ENCODE measurements at regions not wholly inside any gene's neighbourhood (a gene's known extent, or its start where the extent isn't known, plus 50 kb on each side); places are given as distances from the start of the nearest gene placed in this dataset.
"Not testable (repeated sequence)": the region's sequence is repeated elsewhere in the genome, so short reads cannot be mapped to it uniquely, and the experiment has no call there.

- Histone ChIP-seq H3K27me3 (replicated peaks; ENCODE audit: control insufficient read depth, insufficient read depth, low read length) (peaks cover 49% of the 10 kb centered on the region), H3K4me3 (ENCODE audit: low read length) (peak overlapping the region; percentile 41)
- peak; percentile 12 for DNase-seq (ENCODE audit: low read depth)
These were observed 50.5 kb upstream of the TUBA3D start for GRCh38 chr2:131425231-131425941.

DNA sequence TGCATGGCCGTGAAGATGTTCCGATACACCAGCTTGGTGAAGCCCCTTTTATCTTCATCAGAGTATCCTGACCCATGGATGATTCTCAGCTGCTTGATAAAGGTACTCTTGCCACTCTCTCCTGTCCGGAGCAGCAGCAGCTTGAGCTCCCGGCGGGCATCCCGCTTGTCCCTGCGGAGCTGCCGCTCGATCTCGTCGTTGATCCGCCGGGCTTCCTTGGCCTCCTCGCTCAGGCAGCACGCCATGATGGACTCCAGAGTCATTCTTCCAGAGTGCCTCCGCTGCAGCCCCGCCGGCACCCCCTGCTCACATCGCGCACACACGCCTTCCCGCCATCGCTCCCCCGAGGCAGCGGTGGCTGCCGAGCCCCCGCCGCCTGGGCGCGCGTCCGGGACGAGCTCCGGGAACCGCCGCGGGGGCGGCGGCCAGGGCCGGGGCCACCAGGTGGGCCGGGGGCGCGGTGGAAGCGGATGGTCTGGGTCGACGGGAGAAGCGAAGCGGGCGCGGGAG lies 51.3 kb upstream of the TUBA3D start:
- not testable (repeated sequence) for DNase-seq (ENCODE audit: low read depth); H3K36me3 ChIP-seq (ENCODE audit: control insufficient read depth, insufficient read depth, low read length, severe bottlenecking); H3K4me1 ChIP-seq (ENCODE audit: control insufficient read depth, insufficient read depth, low read length); H3K9me3 ChIP-seq (ENCODE audit: control insufficient read depth, low read length); H3K9ac ChIP-seq (ENCODE audit: low read length); H3K4me3 ChIP-seq (ENCODE audit: low read length)
- H3K27me3 ChIP-seq (replicated peaks; ENCODE audit: control insufficient read depth, insufficient read depth, low read length) = peaks cover 42% of the 10 kb centered on the region

More at GRCh38 chr2:131425231-131425941, 50.5 kb upstream of the TUBA3D start:
- Histone ChIP-seq H3K9ac (ENCODE audit: low read length) (no peak overlapping the region), H3K36me3 (ENCODE audit: control insufficient read depth, insufficient read depth, low read length, severe bottlenecking) (no peaks in the 10 kb centered on the region), H3K9me3 (ENCODE audit: control insufficient read depth, low read length) (no peaks in the 10 kb centered on the region), H3K4me1 (ENCODE audit: control insufficient read depth, insufficient read depth, low read length) (no peaks in the 10 kb centered on the region)

- not testable (repeated sequence) for H3K4me3 ChIP-seq (ENCODE audit: low read length); DNase-seq (ENCODE audit: low read depth); H3K9me3 ChIP-seq (ENCODE audit: control insufficient read depth, low read length); H3K4me1 ChIP-seq (ENCODE audit: control insufficient read depth, insufficient read depth, low read length); H3K9ac ChIP-seq (ENCODE audit: low read length); H3K36me3 ChIP-seq (ENCODE audit: control insufficient read depth, insufficient read depth, low read length, severe bottlenecking)
- peaks cover 16% of the 10 kb centered on the region for H3K27me3 ChIP-seq (replicated peaks; ENCODE audit: control insufficient read depth, insufficient read depth, low read length)
These were observed 55.2 kb upstream of the TUBA3D start for GRCh38 chr2:131420751-131421150.

- DNase-seq (ENCODE audit: low read depth) = no peak
- no peaks in the 10 kb centered on the region for H3K36me3 ChIP-seq (ENCODE audit: control insufficient read depth, insufficient read depth, low read length, severe bottlenecking)
These were observed 55.5 kb upstream of the RAB6D start for GRCh38 chr2:131419441-131419840.

DNA sequence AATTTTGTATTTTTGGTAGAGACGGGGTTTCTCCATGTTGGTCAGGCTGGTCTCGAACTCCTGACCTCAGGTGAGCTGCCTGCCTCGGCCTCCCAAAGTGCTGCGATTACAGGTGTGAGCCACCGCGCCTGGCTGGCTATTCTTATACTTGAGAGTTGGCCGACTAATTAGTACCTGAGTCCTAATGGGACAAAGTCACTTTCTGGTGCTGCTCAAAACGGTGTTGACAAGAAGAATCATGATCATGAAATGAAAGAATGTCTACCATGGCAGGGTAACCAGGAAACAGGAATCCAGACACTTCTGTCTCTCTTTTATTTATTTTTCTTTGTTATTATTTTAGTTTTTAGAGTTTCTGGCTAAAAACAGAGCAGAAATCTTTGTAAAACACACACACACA lies 54.7 kb upstream of the RAB6D start:
- Histone ChIP-seq H3K4me1 (ENCODE audit: control insufficient read depth, insufficient read depth, low read length) (peaks cover 5% of the 10 kb centered on the region), H3K4me3 (ENCODE audit: low read length) (no peak overlapping the region), H3K36me3 (ENCODE audit: control insufficient read depth, insufficient read depth, low read length, severe bottlenecking) (no peaks in the 10 kb centered on the region), H3K9ac (ENCODE audit: low read length) (no peak overlapping the region), H3K9me3 (ENCODE audit: control insufficient read depth, low read length) (no peaks in the 10 kb centered on the region), H3K27me3 (replicated peaks; ENCODE audit: control insufficient read depth, insufficient read depth, low read length) (peaks cover 18% of the 10 kb centered on the region)
- no peak for DNase-seq (ENCODE audit: low read depth)

More at GRCh38 chr2:131419441-131419840, 55.5 kb upstream of the RAB6D start:
- Histone ChIP-seq H3K9me3 (ENCODE audit: control insufficient read depth, low read length) (no peaks in the 10 kb centered on the region), H3K4me1 (ENCODE audit: control insufficient read depth, insufficient read depth, low read length) (peaks cover 5% of the 10 kb centered on the region), H3K9ac (ENCODE audit: low read length) (no peak overlapping the region), H3K4me3 (ENCODE audit: low read length) (no peak overlapping the region), H3K27me3 (replicated peaks; ENCODE audit: control insufficient read depth, insufficient read depth, low read length) (peaks cover 21% of the 10 kb centered on the region)

- Histone ChIP-seq H3K9me3 (ENCODE audit: control insufficient read depth, low read length) (no peaks in the 10 kb centered on the region), H3K9ac (ENCODE audit: low read length) (no peak overlapping the region), H3K36me3 (ENCODE audit: control insufficient read depth, insufficient read depth, low read length, severe bottlenecking) (no peaks in the 10 kb centered on the region), H3K4me3 (ENCODE audit: low read length) (no peak overlapping the region), H3K4me1 (ENCODE audit: control insufficient read depth, insufficient read depth, low read length) (peaks cover 5% of the 10 kb centered on the region), H3K27me3 (replicated peaks; ENCODE audit: control insufficient read depth, insufficient read depth, low read length) (peaks cover 18% of the 10 kb centered on the region)
- DNase-seq (ENCODE audit: low read depth) = no peak
These were observed 53.9 kb upstream of the RAB6D start for GRCh38 chr2:131417886-131418285.

DNA sequence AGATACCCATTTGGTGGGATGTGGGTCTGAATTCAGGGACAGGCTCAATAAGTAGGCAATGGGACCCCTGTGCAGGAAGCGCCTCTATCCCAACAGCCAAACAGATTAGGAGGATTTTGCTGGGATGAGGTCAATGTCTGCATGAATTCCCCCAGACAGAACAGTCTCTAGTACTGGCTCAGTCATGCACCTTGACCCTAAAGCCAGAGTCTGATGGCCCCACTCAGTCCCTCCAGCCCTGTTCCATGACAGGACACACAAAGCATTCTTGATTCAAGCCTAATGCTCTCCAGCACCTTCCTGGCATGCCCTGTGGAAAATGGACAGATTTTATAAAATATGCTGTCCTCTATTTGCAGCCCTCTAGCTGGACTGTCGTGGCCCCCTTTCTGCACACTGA lies 49.8 kb upstream of the RAB6D start:
- Histone ChIP-seq H3K4me3 (ENCODE audit: low read length) (no peak overlapping the region), H3K4me1 (ENCODE audit: control insufficient read depth, insufficient read depth, low read length) (no peaks in the 10 kb centered on the region), H3K9me3 (ENCODE audit: control insufficient read depth, low read length) (no peaks in the 10 kb centered on the region), H3K27me3 (replicated peaks; ENCODE audit: control insufficient read depth, insufficient read depth, low read length) (peaks cover 35% of the 10 kb centered on the region), H3K36me3 (ENCODE audit: control insufficient read depth, insufficient read depth, low read length, severe bottlenecking) (no peaks in the 10 kb centered on the region), H3K9ac (ENCODE audit: low read length) (no peak overlapping the region)
- DNase-seq (ENCODE audit: low read depth) = no peak

Measured in adipocyte (in vitro differentiated cells).